ENCODE measurements at regions not wholly inside any gene's neighbourhood (a gene's known extent, or its start where the extent isn't known, plus 50 kb on each side); places are given as distances from the start of the nearest gene placed in this dataset.

- DNase-seq (ENCODE audit: low read depth in 3 of 3), result no peak
Measured at GRCh38 chr20:56800088-56800487, 171.0 kb downstream of the TFAP2C start.

GRCh38 chr20:56801971-56802755 lies 173.1 kb downstream of the TFAP2C start:
- DNase-seq (ENCODE audit: low read depth in 3 of 3), result no peak

DNA sequence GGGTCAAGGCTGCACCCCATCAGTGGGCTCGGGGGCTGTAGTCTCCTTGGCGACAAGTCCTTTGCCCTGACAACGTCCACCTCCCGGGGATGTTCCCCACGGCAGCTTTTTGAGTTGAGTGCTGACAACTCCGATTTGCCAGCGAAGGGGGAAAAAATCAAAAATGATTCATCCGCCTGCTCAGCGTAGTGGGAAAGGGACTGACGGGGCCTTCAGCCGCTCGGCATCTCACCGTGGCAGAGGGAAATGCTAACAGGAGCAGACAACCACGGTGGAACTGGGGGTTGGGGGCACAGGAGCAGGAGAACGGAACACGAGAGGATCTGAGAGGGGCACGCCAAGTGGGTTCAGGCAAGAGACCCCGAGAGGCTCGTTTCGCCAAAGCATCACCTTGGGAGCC lies 173.7 kb downstream of the TFAP2C start:
- no peak for DNase-seq (ENCODE audit: low read depth in 3 of 3)

GRCh38 chr20:56805313-56805712 lies 176.2 kb downstream of the TFAP2C start:
- DNase-seq (ENCODE audit: low read depth in 3 of 3), result no peak

DNA sequence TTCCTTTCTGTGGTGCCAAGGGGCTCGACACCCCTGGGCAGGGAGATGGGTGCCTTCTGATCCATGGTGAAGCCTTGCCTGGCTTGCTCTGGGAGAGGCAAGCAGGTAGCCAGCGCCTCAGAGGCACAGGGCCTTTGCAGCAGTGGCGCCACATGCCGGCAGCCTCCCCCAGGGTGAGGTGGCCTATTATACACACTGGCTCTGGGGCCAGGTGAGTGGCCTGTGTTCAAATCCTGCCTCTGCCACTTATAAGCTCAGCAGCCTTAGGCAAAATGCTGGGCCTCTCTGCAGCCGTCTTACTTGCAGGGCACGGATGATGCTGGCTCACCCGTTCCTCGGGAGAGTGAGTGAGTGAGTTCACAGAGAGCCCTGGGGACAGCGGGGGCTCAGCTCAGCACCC lies 176.9 kb downstream of the TFAP2C start:
- DNase-seq (ENCODE audit: low read depth in 3 of 3), result no peak

DNA sequence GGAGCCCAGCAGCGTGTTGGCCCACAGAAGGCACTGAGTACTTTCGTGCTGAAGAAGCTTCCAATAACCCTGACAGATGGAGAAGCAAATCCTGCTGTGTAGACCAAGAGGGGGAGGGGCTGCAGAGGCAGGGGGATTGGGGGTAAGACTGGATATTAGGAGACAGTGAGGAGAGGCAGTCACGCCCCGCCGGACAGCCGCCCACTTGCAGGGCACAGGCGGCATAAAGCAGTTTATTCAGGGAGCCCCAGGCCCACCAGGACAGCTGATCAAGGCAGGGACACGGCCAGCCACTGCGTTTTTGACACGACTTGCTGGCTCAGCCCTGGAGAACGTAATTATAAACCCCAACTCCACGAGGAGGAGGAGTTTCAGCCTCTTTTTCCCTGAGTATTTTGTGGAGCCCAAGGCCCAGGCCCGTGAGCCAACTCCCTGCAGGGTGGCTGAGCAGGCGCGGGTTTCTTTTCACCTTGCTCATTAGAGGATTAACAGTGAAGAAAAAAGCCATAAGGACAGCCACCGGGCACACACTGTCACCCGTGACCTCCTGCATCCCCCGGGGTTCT lies 177.9 kb downstream of the TFAP2C start:
- no peak for DNase-seq (ENCODE audit: low read depth in 3 of 3)

- no peak for DNase-seq (ENCODE audit: low read depth in 3 of 3)
Measured at GRCh38 chr20:56808117-56808725, 179.1 kb downstream of the TFAP2C start.

DNA sequence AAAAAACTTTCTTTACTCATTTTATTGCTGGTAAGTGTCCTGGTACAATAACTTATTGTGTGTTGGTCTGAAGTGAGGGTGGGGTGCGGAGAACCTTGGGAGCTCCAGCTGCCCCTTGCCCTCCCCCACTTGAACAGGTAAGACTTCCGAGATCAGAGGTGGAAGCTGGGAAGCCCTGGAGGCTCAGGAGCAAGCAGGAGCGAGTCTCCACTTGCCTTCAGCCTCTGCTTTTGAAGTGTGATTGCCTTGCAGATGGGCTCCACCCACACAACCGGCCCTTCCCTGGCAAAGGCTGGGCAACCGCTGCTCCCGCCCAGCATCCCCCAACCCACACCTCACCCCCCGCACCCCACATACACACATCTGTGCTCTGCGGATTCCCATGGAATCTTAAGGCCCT lies 179.6 kb downstream of the TFAP2C start:
- no peak for DNase-seq (ENCODE audit: low read depth in 3 of 3)

GRCh38 chr20:56809668-56810067 lies 180.6 kb downstream of the TFAP2C start:
- no peak for DNase-seq (ENCODE audit: low read depth in 3 of 3)

GRCh38 chr20:56810141-56810540 lies 181.0 kb downstream of the TFAP2C start:
- no peak for DNase-seq (ENCODE audit: low read depth in 3 of 3)

DNA sequence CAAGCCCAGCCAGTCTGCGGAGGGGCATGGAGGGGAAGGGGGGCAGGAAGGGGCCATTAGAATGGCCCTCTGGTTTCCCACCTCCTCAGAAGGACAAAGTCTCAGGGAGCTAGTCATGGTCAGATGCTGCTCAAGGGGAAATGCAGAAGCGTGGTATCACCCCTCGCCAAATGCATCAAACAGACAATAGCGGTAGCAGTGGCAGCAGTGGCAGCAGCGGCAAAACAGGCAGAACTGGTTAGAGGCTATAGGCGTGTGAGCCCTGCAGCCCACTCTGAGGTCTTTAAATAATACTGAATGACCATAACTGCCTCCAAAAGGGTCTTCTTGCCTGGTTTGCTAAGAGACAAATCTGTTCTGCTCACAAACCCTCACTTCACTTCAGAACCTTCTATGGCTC lies 186.7 kb downstream of the TFAP2C start:
- DNase-seq (ENCODE audit: low read depth in 3 of 3), result no peak

DNA sequence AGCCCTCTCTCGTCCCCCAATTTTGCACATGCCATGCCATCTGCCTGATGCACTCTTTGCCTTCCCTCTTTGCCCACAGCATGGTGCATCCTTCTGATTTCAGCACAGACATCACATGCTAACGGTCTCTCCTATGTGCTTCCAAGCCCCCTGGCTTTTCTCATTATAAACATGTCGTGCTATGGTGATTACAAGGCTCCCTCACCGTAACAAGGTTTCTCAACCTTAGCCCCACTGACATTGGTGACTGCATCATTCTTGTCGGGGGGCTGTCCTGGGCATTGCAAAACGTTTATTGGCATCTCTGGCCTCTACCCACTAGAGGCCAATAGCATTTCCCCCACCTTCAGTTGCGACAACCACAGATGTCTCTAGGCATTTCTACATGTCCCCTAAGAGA lies 187.2 kb downstream of the TFAP2C start:
- no peak for DNase-seq (ENCODE audit: low read depth in 3 of 3)

DNA sequence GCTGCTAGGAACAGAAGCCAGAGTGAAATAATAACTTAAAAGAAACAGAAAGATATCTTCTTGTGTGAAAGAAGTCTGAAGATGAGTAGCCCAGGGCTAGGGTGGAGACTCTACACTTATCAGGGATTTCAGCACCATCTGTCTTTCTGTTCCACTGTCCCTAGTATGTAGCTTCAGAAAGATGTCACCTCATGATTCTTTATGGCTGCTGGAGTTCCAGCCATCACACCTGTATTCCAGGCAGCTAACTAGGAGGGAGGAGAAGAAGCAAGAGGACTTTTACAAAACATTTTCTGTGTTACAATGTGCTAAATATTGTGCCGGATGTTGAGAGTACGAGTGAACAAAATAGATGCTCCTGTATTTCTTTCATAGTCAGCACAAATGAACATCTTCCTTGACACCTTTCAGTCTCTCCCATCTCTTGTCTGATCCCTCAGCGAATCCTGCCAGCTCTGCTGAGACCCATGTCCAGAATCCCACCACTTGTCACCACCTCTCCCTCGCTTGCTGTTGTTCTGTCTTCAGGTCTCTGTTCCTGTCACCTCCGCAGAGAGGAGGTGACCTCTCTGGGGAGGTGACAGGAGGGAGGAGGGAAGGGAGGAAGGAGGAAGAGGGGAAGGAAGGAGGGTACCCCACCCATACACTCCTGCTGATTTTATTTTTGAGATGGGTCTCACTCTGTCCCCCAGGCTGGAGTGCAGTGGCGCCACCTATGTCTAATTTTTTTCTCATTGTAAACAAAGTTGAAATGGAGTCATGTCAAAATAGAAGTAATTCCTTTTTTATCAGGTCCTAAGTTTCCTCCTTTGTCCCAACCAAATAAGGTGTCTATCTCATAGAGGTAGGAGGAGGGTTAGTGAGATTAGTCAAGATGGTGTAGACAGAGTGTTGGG lies 188.9 kb downstream of the TFAP2C start:
- no peak for DNase-seq (ENCODE audit: low read depth in 3 of 3)

- DNase-seq (ENCODE audit: low read depth in 3 of 3), result no peak
Measured at GRCh38 chr20:56820984-56821383, 191.9 kb downstream of the TFAP2C start.

DNA sequence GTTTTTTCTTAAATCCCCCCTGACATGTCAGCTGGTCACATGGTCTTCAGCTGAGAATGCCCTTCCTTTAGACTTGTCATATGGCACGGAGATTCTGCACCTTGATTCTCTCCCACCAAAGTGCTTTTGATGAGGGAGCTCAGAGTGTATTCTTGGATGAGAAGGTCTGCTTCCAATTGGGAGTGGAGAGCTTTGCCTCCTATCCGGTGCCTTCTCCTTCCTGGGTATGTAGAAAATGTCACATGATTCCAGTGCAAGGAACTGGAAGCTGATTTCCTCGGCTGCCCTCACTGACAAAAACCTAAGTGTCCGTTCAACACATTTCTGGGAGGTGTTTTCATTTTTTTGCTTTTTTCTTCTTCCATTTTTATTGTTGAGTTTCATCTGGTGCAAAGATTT lies 197.2 kb downstream of the TFAP2C start:
- DNase-seq (ENCODE audit: low read depth in 3 of 3), result no peak

GRCh38 chr20:56826705-56827665 lies 197.9 kb downstream of the TFAP2C start:
- DNase-seq (ENCODE audit: low read depth in 3 of 3), result no peak

DNA sequence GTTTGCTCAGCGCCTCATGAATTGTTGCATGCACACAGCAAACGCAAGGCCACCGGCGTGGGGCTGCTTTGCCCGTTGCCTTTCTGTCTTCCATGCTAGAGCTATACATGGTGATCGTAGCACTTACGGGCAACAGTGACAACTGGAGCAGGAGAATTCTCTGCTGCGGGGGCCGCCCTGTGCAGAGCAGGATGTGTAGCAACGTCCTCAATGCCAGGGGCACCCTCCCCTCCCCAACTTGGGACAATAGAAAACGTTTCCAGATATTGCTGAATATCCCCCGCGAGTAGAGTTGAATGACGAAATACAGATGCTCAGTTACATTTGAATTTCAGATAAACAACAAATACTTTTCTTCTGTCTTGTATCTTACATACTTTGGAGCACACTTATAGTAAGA lies 198.7 kb downstream of the TFAP2C start:
- no peak for DNase-seq (ENCODE audit: low read depth in 3 of 3)

DNA sequence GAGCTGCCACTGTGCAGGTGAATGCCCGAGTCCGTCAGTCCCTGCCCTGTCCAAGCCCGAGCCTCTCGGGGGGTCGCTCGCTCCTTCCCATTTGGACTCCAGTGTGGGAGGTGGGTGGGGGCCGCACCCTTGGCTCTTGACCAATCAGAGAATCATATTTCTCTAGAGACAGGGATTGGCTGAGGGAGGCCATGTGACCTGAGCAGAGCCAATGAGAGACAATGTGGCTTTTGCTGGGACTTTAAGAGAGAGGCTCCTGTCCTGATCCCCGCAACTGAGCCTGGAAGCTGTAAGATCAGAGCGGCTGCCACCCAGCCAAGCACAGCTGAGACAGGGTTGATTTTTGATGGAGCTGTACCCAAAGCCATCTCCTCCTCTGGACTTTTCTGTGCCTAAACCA lies 199.3 kb downstream of the TFAP2C start:
- no peak for DNase-seq (ENCODE audit: low read depth in 3 of 3)

DNA sequence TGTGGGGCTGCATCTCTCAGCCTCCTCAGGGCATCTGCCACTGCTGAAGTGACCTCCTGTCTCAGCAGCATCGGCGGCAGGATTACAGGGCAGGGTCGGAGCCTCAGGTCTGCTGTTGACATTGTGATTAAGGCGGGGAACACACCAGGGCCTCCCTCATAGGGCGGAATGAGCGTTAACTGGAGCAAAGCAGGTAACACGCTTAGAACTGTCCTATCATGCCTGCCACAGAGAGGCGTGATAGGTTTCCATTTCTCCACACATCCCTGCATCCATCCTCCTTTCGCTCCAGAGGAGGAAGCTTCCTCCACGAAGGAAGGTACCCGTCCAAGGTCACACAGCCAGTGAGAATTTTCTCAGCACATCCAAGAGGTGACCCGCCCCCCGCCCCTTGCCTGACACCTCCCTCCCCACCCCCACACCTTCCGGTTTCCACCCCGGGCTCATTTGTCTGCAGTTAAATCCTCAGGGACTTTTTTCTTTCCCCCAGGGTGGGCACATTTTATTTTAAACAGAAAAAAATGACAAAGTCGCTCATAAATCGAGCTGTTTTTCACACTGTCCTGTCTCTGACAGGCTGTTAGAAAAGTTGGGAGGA lies 200.8 kb downstream of the TFAP2C start:
- no peak for DNase-seq (ENCODE audit: low read depth in 3 of 3)

DNA sequence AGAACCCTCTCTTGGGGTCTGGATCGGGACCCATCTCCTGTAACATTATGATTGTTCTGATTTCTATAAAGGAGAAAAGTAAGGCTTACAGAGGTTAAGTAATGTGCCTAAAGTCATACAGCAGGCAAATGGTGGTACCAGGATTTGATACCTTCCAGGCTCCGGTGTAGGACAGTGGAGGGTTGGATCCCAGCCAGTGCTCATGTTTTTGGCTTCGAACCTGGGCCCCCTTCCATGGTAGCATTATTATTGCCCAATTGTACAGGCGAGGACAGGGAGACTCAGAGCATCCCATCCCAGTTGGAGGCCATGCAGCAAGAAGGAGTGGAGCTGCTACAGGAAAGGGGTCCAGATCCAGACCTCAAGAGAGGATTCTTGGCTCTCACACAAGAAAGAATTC lies 202.7 kb downstream of the TFAP2C start:
- DNase-seq (ENCODE audit: low read depth in 3 of 3), result no peak

DNA sequence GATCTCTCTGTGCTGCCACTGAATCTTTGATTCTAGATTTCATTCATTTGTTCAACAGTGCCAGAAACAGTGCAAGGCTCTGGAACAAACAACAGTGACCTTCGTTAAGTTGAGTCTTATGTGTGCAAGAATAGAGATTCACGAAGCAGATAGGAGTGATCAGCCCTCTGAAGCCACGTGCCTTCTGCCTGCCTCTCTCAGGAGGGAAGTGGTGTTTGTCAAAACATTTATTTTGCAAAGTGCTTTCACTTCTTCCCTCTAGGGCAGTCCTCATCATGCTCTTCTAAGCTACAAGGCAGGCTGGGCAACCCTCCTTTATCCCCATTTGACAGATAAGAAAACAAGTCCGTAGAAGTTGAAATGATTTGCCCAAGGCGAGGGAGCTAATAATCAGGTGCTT lies 204.3 kb downstream of the TFAP2C start:
- DNase-seq (ENCODE audit: low read depth in 3 of 3), result no peak
